CD4-positive, alpha-beta T cell (primary cell): ENCODE measurements at regions not wholly inside any gene's neighbourhood (a gene's known extent, or its start where the extent isn't known, plus 50 kb on each side); places are given as distances from the start of the nearest gene placed in this dataset.
A peak's percentile ranks its signal among the peaks of the same experiment; 100 is the strongest.

Experiments used
- ATAC-seq: fragments of 200-7000 bp; cut with Tn5 transposase; one replicate; pipeline ENCODE4 v1.10.0; 2022; ENCODE audit warnings: mild to moderate bottlenecking; ENCODE audit not compliant: poor library complexity
- CTCF ChIA-PET: fragments of 350-600 bp; sonication (Branson Sonifier 250); formaldehyde crosslinking; loops from one replicate; lab custom pipeline; 2021; ENCODE audit warnings: antibody characterized with exemption, inconsistent platforms; lab: Charles Lee
- POLR2A ChIA-PET: fragments of 350-600 bp; sonication (Branson Sonifier 250); formaldehyde crosslinking; loops from one replicate; lab custom pipeline; 2021; ENCODE audit warnings: antibody characterized with exemption, inconsistent platforms; lab: Charles Lee
- DNase-seq, 14 experiments: peaks; one replicate each; pipeline ENCODE4 v3.0.0-alpha.2; 2013 to 2020; ENCODE audit warnings: mixed read lengths in 2 of 14
- H3K27ac ChIP-seq, 2 donors: one replicate each; pipeline versions ENCODE4 v1.5.1 to v1.7.0; 2013; ENCODE audit warnings: low read length in 2 of 2, low read depth in 1 of 2, mild to moderate bottlenecking in 1 of 2
- H3K27me3 ChIP-seq, 2 experiments: 1 replicate in 1 of 2; 2 replicates in 1 of 2; pipeline versions ENCODE4 v1.6.1 to v1.7.0; 2013; ENCODE audit warnings: low read length in 2 of 2, control low read depth in 1 of 2, mild to moderate bottlenecking in 1 of 2, moderate library complexity in 1 of 2; ENCODE audit not compliant: insufficient read depth in 2 of 2, control insufficient read depth in 1 of 2
- H3K36me3 ChIP-seq: one replicate; pipeline ENCODE4 v1.6.1; 2013; ENCODE audit warnings: low read length, control low read depth; ENCODE audit not compliant: insufficient read depth
- H3K4me1 ChIP-seq: one replicate; pipeline ENCODE4 v1.6.1; 2013; ENCODE audit warnings: low read length, control low read depth; ENCODE audit not compliant: insufficient read depth
- H3K4me3 ChIP-seq: one replicate; pipeline ENCODE4 v1.5.1; 2013; ENCODE audit warnings: mild to moderate bottlenecking, low read length, moderate library complexity
- H3K9me3 ChIP-seq, 2 experiments: 1 replicate in 1 of 2; 2 replicates in 1 of 2; pipeline versions ENCODE4 v1.6.1 to v1.7.0; 2013; ENCODE audit warnings: low read length in 2 of 2, mild to moderate bottlenecking in 2 of 2, control low read depth in 1 of 2, moderate library complexity in 1 of 2; ENCODE audit not compliant: control insufficient read depth in 1 of 2, insufficient read depth in 1 of 2
- H3K27ac Mint-ChIP-seq: one replicate; pipeline ENCODE4 v1.8.0; 2020; ENCODE audit warnings: mixed read lengths
- H3K27me3 Mint-ChIP-seq: one replicate; pipeline ENCODE4 v1.8.0; 2021; ENCODE audit warnings: mixed read lengths
- H3K36me3 Mint-ChIP-seq: one replicate; pipeline ENCODE4 v1.8.0; 2021; ENCODE audit warnings: low read depth, mixed read lengths
- H3K4me1 Mint-ChIP-seq: one replicate; pipeline ENCODE4 v1.8.0; 2021; ENCODE audit warnings: low read depth, mixed read lengths
- H3K4me3 Mint-ChIP-seq: one replicate; pipeline ENCODE4 v1.8.0; 2020; ENCODE audit warnings: mild to moderate bottlenecking, mixed read lengths
- H3K9me3 Mint-ChIP-seq: one replicate; pipeline ENCODE4 v1.8.0; 2020; ENCODE audit warnings: mixed read lengths
- intact Hi-C, 2 experiments: fragments of 100-400 bp; cut with DNase I in 1 of 2; cut with micrococcal nuclease in 1 of 2; formaldehyde crosslinking; loops; one replicate each; pipeline versions ENCODE4 v1.15.1 to v1.9.0; 2023 to 2025; cut with DNase I, micrococcal nuclease
- TF ChIP-seq, protein P1 (sequence below): fragments of 200-600 bp; IDR thresholded peaks from one replicate; pipeline ENCODE4 v1.8.0; 2022; ENCODE audit warnings: antibody characterized with exemption, mild to moderate bottlenecking

DNA sequence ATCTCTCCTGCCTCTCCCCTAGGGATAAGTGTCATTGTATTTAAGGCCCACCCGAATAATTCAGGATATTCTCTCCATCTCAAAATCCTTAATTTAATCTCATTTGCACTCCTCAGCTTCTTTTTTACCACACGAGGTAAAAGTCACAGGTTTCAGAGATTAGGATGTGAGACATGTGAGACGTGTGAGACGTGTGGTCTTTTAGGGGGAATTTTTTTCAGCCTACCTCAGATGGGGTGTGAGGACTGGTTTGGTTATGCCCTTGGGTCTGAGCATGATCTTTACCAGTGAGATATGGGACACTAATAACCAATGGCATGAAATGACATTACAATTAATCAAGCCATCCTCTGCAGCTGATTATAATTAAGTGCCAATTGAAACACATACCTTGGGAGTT lies 324.2 kb downstream of the BMP2 start:
- intact Hi-C loops = no loop called here
- H3K36me3 ChIP-seq = no peaks in the 10 kb centered on the region
- no peak for ATAC-seq
- H3K4me3 ChIP-seq = no peak overlapping the region
- TF ChIP-seq, protein P1, sequence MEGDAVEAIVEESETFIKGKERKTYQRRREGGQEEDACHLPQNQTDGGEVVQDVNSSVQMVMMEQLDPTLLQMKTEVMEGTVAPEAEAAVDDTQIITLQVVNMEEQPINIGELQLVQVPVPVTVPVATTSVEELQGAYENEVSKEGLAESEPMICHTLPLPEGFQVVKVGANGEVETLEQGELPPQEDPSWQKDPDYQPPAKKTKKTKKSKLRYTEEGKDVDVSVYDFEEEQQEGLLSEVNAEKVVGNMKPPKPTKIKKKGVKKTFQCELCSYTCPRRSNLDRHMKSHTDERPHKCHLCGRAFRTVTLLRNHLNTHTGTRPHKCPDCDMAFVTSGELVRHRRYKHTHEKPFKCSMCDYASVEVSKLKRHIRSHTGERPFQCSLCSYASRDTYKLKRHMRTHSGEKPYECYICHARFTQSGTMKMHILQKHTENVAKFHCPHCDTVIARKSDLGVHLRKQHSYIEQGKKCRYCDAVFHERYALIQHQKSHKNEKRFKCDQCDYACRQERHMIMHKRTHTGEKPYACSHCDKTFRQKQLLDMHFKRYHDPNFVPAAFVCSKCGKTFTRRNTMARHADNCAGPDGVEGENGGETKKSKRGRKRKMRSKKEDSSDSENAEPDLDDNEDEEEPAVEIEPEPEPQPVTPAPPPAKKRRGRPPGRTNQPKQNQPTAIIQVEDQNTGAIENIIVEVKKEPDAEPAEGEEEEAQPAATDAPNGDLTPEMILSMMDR = no peak
- CTCF ChIA-PET = no interaction called here
- H3K4me3 Mint-ChIP-seq = no peak overlapping the region
- DNase-seq = no peak
- H3K4me1 Mint-ChIP-seq = no peaks in the 10 kb centered on the region
- H3K27ac ChIP-seq = no peak overlapping the region
- H3K9me3 Mint-ChIP-seq = peaks cover 16% of the 10 kb centered on the region
- H3K36me3 Mint-ChIP-seq = no peaks in the 10 kb centered on the region
- H3K27ac Mint-ChIP-seq = no peak overlapping the region
- H3K27me3 ChIP-seq = no peaks in the 10 kb centered on the region
- POLR2A ChIA-PET = no interaction called here
- no peaks in the 10 kb centered on the region for H3K27me3 Mint-ChIP-seq
- no peaks in the 10 kb centered on the region for H3K4me1 ChIP-seq
- H3K9me3 ChIP-seq = peaks cover 5 to 6% of the 10 kb centered on the region in 2 experiments

DNA sequence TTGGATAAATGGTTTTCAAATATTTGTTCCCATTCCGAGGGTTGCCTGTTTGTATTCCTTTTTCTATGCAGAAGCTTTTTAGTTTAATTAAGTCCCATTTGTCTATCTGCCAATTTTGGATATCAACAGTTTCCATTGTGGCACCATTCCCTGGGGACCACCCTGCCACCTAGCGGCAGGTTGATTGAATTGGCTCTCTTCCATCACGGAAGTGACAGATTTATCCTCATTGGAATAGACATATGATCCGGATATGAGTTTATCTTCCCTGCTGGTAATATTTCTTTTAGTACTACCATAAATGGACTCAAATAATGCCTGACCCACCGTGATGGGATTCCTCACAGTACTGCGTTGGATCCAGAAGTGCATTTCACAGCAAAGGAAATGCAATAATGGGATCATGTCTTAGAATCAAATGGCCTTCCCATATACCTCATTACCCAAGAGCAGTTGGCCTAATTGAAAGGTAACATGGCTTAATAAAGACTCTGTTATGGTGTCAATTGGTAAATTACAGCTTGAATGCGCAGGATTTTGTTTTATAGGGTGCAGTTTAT lies 327.0 kb downstream of the BMP2 start:
- intact Hi-C loops = no loop called here
- ChIA-PET CTCF (no interaction called here), POLR2A (no interaction called here)

DNA sequence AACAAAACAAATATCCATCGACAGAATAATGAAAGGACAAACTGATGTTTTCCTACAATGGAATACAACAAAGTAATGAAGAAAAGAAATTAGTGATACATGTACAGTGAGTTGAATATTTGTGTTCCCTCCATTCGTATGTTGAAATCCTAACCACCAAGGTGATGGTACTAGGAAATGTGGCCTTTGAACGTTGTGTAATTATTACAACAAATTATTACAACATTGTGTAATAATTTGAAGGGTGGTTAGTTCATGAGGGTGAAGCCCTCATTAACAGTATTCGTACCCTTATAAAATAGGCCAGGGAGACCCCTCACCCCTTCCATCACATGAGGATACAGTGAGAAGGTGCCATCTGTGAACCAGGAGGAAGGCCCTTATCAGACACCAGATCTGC lies 339.4 kb downstream of the BMP2 start:
- Mint-ChIP-seq H3K4me3 (no peak overlapping the region), H3K36me3 (no peaks in the 10 kb centered on the region), H3K4me1 (no peaks in the 10 kb centered on the region), H3K27ac (no peak overlapping the region), H3K9me3 (peaks cover 13% of the 10 kb centered on the region), H3K27me3 (no peaks in the 10 kb centered on the region)
- H3K4me3 ChIP-seq = no peak overlapping the region
- DNase-seq = no peak
- no peaks in the 10 kb centered on the region for H3K4me1 ChIP-seq
- ChIA-PET POLR2A (no interaction called here), CTCF (no interaction called here)
- H3K36me3 ChIP-seq = no peaks in the 10 kb centered on the region
- no peak overlapping the region for H3K27ac ChIP-seq
- peaks cover 0 to 8% of the 10 kb centered on the region in 2 experiments for H3K9me3 ChIP-seq
- H3K27me3 ChIP-seq = no peaks in the 10 kb centered on the region
- TF ChIP-seq, protein P1 = no peak
- no peak for ATAC-seq
- intact Hi-C loops = no loop called here

More for the DNA sequence above, 327.0 kb downstream of the BMP2 start:
- Histone ChIP-seq H3K9me3 (peaks cover 5 to 11% of the 10 kb centered on the region in 2 experiments), H3K27me3 (no peaks in the 10 kb centered on the region), H3K27ac (no peak overlapping the region), H3K4me3 (no peak overlapping the region), H3K36me3 (no peaks in the 10 kb centered on the region), H3K4me1 (no peaks in the 10 kb centered on the region)
- DNase-seq (peak in 1 of 14 experiments; percentile 1), ATAC-seq (no peak)
- Mint-ChIP-seq H3K27ac (no peak overlapping the region), H3K9me3 (peaks cover 10% of the 10 kb centered on the region), H3K27me3 (no peaks in the 10 kb centered on the region), H3K4me3 (no peak overlapping the region), H3K36me3 (no peaks in the 10 kb centered on the region), H3K4me1 (no peaks in the 10 kb centered on the region)
- TF ChIP-seq, protein P1 = no peak
